Activated CD8-positive, alpha-beta memory T cell treated with anti-CD3 and anti-CD28 coated beads, Interleukin-2, amount 50 U/mL, for 24 hours (primary cell): ENCODE measurements at regions not wholly inside any gene's neighbourhood (a gene's known extent, or its start where the extent isn't known, plus 50 kb on each side); places are given as distances from the start of the nearest gene placed in this dataset.
A peak's percentile ranks its signal among the peaks of the same experiment; 100 is the strongest.

Source experiments
- DNase-seq: peaks from one replicate; pipeline ENCODE4 v3.0.0-alpha.2; 2020; ENCODE audit errors: extremely low read depth

DNA sequence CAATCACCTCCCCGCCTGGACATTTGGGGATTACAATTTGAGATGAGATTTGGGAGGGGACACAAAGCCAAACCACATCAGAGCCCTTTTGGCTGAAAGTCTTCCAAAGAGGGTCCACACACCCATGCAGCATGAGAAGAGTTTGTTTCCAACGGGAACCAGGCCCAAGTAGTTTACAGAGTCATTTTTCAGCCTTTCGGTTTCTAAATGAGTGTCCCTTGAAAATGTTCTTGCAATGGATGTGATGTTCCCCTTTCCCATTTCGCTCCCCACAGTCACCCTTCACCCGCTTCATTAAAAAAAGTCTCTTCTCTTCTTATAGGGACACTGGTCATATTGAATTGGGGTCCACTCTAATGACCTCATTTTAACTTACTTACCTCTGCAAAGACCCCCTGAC lies 157.4 kb downstream of the ARL4C start:
- DNase-seq, result no peak

DNA sequence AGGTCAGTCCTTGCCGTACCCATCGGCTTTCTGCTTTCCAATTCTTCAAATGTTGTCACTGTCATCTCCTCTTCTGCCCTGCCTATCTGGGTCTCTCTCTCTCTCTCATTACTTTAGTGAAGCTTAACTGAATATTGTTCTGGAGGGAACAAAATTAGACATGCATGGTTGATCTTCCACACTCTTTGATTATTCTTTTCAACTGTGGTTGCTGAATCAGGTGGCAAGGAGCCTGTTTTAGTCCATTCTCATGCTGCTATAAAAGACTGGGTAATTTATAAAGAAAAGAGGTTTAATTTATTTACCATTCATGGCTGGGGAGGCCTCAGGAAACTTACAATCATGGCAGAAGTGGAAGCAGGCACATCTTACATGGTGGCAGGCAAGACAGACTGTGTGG lies 157.9 kb downstream of the ARL4C start:
- DNase-seq, result no peak

DNA sequence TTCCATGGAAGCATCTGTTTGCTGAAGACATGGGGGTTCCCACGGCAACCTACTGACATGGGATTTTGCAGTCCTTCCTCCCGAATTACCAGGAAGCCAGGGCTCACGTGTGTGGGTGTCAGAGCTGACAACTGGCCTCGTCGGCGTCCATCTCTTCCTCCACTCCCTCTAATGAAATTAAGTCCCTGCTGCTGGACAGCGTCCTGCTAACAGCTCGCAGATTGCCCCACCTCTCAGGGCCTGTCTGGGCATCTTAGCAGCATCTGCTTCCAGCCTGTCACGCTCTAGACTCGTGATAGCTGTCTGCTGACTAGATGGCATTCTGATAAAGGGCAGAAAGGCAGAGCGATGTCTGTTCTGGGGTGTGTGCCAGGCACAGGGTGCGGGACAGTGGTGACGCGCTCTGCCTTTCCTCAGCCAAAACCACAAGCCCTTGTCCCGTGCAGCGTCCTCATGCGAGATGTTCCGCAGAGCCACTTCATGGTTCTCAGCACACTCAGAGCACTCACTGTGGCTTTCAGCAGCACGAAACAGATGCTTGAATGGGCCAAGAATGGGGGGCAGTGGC lies 161.1 kb downstream of the ARL4C start:
- no peak for DNase-seq

DNA sequence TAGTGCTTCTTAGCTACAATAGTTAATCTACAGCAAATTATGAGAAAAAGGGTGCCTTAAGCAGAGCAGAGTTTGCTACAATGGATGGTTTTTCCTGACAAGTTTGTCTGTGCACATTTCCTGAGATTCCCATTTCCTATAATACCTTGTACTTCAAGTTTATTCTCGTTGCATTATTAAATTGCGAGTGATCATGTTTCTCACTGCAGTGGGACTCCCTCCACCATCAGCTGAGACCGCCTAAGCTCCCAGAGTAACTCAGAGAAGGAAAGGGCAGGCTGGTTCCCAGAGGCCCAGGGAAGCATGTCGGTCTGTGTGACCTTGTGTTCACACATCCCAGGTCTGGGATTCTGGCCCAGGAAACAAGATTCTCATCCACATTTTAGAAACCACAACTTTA lies 162.1 kb downstream of the ARL4C start:
- no peak for DNase-seq

DNA sequence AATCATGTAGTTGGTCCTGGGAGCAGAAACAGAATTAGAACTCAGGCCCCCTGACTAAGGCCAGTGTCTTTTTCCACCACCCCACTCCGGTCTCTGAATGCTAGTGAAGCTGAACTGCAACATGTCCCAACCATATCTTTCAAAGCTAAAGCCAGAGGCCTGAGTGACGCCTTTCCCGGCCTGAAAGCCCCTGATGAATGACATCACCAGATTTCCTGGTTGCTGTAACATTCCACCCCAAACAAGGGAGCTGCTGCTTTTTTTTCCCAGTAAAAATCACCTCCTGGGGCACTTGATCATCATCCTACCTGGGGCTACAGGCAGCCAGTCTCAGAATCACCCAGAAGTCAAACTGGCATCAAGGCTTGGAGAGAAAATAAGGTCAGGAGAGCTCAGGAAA lies 162.7 kb downstream of the ARL4C start:
- no peak for DNase-seq

DNA sequence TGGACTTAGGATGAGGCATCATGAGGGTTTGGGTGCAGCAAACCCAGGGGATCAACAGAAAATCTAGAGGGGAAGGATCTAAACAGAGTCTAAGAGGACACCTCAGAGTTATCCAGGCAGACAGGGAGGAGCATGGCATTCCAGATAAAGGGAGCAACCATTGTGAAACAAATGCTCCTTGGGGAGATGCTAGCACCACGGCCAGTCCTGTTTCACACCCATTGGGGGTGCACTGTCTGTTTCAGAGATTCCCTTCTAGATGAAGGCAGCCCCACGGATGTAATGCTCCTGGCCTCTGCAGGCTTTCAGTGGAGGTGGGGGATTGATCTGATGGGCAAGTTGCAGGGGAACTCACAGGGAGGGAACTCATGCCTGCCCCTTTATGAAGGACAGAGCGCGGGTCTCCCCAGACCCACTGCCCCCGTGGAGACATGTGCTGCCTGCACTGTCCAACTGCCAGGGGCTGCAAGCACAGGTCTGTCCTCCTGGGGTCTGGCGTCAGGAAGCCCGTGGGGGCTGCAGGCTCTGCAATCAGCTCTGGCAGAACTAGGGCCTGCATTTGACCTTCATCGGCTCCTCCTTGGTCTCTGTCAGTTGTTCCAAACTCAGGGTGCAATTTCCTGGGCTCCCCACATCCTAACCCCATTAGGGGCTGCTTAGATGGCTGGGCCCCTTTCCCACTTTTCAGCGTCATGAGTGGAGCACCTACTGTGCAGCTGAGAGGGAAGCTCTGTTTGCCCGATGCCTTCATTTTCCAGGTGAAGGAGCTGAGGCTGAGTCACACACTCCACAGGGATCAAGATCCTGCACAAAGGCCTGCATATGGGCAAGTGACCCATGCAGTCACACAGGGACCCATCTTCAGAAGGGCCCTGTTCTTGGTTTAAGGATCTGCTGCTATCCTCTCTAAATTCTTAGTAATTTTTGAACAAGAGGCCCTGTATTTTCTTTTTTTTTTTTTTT lies 163.4 kb downstream of the ARL4C start:
- no peak for DNase-seq

DNA sequence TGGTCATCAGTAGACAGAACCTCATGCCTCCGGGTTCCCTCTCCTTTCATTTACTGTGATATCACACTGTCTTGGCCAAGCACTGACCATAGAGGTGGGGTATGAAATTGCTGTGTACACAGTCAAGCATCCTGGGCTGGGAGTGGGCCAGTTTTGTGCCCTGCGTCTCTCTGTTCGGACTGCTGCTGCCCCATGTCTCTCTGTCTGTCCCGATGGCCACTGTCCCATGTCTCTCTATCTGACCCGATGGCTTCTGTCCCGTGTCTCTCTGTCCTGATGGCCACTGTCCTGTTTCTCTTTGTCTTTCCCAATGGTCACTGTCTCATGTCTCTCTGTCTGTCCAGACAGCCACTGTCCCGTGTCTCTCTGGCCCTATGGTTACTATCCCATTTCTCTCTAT lies 164.9 kb downstream of the ARL4C start:
- DNase-seq, result no peak

DNA sequence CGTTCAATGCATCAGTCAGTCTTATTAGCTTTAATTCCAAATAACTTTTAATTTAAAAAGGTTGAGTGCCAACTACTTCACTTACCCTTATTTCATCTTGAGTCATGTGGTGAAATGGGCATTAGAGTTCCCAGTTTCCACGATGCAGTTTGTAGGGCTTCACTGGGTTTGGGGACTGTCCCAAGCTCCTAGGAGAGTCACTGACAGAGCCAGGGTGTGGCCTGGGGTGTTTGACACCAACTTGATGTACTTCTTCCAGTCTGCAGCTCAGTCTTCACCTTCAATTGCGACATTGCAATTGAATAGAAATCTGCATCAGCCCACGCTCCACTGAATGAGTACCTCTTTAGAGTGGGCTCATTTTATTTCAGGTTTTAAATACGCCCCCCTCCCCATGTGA lies 165.3 kb downstream of the ARL4C start:
- no peak for DNase-seq

DNA sequence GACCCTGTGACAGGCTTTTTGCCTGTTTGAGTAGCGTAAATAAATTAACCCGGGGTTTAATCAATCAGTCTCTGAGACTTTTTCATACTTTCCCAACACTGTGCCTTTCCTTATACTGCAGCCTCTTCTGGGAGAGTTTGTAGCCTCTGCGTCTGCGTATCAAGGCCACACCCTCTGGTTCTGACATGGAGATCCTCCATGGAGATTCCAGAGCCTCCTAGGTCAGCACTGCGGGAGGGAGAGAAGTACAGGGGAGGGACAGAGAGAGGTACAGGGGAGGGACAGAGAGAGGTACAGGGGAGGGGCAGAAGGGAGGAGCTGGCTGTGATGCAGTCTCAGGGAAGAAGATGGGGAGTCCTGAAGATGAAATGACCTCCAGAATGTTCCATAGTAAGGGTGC lies 166.0 kb downstream of the ARL4C start:
- DNase-seq, result no peak

DNA sequence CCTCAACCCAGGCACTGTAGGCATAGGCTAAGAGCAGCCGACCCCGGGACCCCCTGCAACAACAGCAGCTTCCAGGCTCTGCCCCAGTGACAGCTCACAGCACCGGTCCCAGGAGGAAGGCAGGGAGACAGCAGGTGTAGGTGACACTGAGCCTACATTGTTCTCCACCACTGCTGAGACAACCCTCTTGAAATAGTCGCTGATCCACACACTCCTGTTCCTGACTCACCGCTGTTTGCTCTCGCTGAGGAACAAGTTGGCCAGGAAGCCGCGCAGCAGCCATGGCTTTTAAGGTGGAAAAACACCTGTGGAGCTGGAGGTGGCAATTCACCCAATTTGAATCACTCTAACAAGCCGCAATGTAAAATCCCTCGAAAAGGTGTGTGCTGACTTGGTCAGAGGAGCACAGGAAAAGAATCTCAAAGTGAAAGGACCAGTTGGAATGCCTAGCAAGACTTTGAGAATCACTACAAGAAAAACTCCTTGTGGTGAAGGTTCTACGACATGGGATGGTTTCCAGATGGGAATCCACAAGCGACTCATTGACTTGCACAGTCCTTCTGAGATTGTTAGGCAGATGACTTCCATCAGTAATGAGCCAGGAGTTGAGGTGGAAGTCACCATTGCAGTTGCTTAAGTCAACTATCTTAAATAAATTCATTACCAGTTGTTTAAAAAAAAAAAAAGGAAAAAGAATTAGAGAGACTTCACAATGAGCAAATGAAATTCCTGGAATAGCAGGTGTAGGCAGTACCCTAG lies 167.5 kb downstream of the ARL4C start:
- DNase-seq, result no peak

DNA sequence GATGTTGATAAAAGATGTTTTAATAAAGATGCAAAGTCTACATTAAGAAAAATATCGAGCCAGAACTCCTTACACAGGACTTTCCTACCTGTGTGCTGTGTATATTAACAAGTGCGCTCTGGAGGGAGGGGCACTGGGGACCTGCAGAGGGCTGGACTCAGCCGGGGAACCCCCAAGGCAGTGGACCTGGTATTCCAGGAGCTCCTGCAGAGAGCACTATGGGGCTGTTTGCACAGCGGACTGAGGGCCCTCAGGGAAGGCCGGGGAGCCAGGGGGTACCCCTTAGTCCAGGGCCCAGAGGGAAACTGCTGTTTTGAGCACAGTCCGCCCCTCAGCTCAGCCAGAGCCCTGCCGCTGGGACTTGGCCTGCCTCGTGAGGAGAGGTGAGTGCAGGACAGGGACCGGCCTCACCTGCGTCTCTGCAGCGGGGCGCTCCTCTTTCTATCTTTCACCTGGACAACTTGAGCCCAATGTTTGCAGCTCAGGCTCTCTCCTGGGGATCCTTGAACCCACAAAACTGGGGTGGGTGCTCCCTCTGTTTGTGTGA lies 168.4 kb downstream of the ARL4C start:
- no peak for DNase-seq

DNA sequence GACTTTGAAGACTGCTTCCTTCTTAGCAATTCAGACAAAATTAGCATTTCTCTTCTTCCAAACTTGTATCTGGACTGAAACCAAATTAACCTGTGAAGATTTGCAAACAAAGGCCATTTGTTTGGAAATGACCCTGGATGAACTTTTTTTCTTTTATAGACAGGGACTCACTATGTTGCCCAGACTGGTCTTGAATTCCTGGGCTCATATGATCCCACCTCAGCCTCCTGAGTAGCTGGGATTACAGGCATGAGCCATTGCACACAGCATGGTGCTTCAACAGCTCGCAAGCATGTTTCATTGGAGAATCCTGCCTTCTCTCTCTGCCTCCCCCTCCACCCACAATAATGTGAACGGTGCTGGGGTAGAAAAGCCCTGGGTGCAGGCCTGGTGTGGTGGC lies 170.2 kb downstream of the ARL4C start:
- DNase-seq, result no peak

DNA sequence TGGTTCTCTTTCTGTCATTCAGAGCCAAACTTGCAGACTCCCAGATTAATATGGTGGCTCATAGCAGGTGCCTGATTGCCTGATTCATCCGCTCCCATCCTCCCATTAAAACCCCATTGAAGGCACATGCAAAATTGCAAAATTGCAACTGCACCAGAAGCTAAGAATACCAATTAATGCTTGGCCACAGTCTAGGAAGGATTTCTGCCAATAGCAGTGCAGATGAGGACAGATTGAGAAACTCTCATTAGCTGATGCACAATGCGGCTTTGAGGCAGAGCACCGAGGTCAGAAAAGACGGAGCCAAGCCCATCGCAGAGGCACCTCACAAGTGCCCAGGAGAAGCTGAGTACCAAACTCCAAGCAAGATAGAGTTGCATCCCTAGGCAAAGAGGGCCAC lies 172.8 kb downstream of the ARL4C start:
- DNase-seq, result no peak

DNA sequence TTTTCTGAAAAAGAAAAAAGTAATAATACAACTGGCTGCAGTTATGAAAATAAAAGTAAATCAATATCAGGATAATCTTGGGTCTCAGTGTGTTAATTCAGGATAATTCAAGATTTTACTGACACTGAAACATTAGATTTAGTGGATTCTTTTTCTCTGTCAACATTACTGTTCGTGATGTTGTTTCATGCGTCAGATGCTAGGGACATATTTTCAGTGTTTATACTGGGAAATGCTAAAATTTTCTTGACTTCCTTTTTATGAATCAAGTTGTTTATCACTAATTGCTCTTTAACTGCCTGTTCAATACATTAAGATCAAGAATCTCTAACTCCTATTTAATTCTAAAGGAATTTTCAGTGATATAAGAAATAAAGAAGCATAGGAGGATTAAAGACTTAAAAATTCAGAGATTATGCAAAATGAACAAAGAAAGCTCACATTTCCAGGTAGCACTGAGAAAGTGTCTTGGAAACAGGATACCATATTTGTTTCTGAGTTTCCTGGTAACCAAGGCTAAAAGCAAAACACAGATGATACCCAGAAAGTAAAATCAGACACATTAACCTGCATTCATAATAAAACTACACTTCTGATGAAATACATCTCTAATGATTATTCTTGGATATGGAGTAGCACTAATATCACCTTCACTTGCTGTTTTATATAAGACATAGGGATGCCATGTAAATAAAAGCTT lies 174.0 kb downstream of the ARL4C start:
- DNase-seq, result no peak

DNA sequence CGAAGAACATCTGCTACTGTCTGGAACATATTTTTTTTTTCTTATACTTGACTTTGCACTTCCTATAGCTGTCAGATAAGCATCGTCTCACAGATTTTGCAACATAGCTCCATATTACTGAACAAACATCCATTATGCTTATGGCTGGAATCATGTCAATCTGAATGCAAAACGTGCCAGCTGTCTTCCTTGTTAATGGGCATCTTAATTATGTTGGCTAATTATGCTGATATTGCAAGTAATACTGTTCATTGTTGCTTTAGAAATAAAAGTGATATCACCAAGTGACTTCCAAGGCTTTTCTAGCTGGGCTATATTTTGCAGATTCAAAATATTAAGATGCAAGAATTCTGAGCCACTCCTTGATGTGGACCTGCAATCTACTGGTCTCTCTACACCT lies 176.8 kb downstream of the ARL4C start:
- no peak for DNase-seq

DNA sequence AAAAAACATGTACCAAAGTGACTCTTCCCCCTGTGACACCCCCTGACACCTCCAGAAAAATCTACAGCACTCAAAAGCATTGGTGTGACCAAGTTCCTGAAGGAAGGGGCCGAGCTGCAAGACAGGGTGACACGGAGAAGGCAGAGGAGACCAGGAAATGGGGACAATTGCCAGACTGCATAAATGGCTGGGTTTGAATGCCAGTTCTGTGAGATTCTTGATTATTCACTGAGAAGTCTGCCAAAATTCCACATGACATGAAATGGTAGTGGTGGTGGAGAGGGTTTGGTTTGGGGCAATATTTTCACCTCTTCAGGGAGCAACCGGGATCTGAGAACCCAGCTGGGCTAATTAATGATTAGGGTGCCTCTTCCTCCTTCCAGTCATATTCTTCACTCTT lies 178.5 kb downstream of the ARL4C start:
- no peak for DNase-seq

DNA sequence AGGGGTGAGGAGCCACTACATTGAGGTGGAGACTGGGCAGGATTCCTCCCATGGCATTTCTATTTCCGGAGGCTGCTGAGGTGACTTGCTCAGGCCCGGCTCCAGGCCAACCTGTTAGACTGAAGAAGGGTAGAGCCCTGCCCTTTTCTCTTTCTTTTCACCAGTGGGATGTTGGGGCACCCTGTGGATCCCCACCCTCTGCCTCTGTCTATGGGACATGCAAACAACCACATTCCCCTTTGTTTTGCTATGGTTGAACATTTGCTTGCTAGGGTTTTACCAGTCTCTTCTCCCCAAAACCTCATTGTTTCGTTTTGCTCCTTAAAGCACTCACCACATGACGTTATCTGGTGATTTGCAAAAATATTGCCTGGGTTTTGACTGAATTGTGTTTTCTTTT lies 183.3 kb downstream of the ARL4C start:
- no peak for DNase-seq

DNA sequence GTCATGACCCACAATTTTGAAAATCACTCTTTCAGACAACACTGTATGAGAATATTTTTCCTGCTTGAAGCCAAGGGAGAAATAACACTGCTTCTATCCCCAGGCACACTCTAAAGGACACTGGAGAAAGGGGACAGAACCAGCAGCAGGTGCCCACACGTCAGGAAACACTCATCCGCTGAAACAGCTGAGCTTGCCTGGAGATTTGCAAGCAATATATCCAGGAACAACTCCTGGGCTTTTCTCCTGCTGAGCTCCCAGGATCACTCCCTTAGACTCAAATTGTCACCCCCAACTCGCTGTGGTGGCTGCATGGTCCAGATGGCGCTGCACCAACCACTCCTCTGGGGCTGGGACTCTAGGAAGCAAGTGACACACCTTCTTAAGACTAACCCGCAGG lies 186.7 kb downstream of the ARL4C start:
- DNase-seq, result no peak

DNA sequence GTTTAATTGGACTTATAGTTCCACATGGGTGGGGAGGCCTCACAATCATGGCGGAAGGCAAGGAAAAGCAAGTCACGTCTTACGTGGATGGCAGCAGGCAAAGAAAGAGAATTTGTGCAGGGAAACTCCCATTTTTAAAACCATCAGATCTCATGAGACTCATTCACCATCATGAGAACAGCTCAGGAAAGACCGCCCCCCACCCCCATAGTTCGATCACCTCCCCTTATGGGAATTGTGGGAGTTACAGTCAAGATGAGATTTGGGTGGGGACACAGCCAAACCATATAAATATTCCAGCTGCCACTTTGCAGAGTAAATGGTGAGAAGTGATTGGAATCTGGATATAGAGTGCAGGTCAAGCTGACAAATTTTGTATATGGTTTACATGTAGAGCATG lies 187.4 kb downstream of the ARL4C start:
- DNase-seq, result no peak

DNA sequence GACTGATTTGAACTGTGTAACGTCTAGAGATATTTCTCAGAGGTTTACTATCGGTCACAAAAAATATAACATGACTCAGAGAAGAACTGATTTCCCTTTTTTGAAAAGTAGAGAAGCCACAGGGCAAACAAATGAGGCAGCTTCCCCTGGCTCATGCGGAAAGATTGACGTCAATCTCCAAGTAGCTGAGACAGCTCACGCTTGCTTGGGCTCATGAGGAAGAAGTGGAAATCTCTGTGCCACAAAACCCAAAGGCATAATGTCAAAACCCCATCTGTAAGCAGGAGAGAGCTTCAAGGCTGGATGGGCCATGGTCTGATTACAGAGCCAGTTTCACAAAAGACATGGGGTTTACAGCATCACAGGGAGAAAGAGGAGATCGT lies 188.1 kb downstream of the ARL4C start:
- peak; percentile 43 for DNase-seq

DNA sequence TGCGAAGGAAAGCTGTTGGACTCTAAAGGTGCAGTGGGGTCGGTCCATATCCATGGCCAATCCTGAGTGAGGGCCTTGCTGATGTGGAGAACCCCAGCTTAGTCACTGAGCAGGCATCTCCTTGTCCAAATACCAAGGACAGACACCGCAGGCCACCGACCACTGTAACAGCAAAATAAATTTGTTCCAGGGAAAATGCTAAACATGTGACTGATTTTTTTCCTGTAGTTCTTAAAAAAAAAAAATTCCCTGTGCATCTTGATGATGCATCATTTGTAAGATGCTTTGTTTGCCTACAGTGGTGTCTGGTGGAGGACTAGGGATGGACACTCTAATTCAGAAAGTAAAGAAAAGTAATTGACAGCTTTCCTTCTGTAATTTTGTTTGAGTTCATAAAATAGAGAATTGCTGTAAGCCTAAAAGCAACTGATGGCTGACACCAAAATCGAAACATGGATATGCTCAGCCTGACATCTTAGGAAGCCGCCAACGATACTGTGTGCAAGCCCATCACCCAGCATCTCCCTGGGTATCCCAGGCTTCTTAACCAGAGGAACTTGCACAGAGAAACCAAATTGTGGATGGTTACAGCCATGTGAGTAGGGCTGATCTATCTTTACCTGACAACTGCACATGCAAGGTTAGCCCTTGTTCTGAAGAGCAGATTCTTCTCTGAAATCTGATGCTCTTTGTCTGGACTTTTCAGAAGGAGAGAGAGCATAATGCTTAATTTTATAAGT lies 188.6 kb downstream of the ARL4C start:
- DNase-seq, result no peak
